BE2C (cell line): ENCODE measurements at regions not wholly inside any gene's neighbourhood (a gene's known extent, or its start where the extent isn't known, plus 50 kb on each side); places are given as distances from the start of the nearest gene placed in this dataset.
"Not testable (repeated sequence)": the region's sequence is repeated elsewhere in the genome, so short reads cannot be mapped to it uniquely, and the experiment has no call there.

ENCODE experiments used
- DNase-seq: peaks from one replicate; pipeline ENCODE4 v3.0.0-alpha.2; 2020
- H3K27me3 ChIP-seq: fragments of 250-450 bp; sonication (Bioruptor Pico); 2 replicates; pipeline ENCODE4 v1.5.1; 2020; ENCODE audit warnings: mild to moderate bottlenecking
- H3K36me3 ChIP-seq: fragments of 250-450 bp; sonication (Bioruptor Pico); 2 replicates; pipeline ENCODE4 v1.5.1; 2020; ENCODE audit warnings: mild to moderate bottlenecking
- H3K4me1 ChIP-seq: fragments of 250-450 bp; sonication (Bioruptor Pico); 2 replicates; pipeline ENCODE4 v1.5.1; 2020
- H3K4me3 ChIP-seq: 2 replicates; pipeline ENCODE4 v1.5.1; 2011; ENCODE audit warnings: low read depth, low read length
- H3K9me3 ChIP-seq: fragments of 250-450 bp; sonication (Bioruptor Pico); 2 replicates; pipeline ENCODE4 v1.5.1; 2020
- TF ChIP-seq, protein P1 (sequence below): IDR thresholded peaks from 2 replicates; pipeline ENCODE4 v1.5.1; 2012; ENCODE audit warnings: mild to moderate bottlenecking, low read depth, low read length

DNA sequence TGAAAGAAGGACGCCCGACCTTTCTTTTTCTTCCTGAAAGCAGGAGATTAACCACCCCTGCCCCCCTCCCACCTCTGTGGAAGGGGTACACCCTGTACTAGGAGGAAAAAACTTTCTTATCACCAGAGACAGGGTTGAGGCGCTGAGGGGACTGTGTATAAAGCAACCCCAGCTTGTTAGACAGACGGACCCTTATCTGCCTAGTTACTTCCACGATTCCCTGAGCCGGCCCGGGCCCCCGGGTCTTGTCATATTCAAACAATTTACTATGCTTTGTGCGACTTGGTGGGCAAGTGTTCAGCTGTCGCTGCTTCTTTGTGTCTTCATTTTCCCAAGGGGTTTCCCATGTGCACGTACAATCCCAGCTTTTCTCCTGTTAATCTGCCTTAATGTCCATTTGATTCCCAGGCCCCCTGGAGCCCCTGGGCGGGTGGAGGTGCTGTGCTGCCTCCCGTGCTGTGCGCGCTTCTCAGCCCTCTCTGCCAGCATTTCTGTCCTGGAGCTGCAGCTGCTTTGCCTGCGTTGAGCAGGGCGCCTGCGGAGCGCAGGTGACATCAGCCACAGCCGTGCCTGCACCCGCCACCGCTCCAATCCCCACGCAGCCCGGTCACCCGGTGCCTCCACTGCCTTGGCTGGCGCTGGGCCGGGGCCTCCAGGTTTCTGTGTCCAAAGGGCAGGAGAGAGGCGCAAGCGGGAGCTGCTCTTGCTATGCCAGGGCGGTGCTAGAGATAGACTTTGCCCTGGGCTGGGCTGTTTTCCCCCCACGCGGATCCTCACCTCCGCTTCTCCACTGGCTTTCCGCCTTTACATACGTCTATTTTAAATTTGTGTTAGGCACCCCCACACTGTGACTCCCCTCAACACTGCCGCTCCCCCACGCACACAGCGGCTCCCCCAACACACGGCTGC, 96.2 kb downstream of the TTLL2 start:
- Histone ChIP-seq H3K36me3 (no peaks in the 10 kb centered on the region), H3K9me3 (no peaks in the 10 kb centered on the region), H3K27me3 (peaks cover 27% of the 10 kb centered on the region), H3K4me3 (peak overlapping the region; percentile 23; the same call in 1 of the 2 replicates), H3K4me1 (no peaks in the 10 kb centered on the region)
- TF ChIP-seq, protein P1, sequence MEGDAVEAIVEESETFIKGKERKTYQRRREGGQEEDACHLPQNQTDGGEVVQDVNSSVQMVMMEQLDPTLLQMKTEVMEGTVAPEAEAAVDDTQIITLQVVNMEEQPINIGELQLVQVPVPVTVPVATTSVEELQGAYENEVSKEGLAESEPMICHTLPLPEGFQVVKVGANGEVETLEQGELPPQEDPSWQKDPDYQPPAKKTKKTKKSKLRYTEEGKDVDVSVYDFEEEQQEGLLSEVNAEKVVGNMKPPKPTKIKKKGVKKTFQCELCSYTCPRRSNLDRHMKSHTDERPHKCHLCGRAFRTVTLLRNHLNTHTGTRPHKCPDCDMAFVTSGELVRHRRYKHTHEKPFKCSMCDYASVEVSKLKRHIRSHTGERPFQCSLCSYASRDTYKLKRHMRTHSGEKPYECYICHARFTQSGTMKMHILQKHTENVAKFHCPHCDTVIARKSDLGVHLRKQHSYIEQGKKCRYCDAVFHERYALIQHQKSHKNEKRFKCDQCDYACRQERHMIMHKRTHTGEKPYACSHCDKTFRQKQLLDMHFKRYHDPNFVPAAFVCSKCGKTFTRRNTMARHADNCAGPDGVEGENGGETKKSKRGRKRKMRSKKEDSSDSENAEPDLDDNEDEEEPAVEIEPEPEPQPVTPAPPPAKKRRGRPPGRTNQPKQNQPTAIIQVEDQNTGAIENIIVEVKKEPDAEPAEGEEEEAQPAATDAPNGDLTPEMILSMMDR: no peak
- DNase-seq: peak; percentile 45

DNA sequence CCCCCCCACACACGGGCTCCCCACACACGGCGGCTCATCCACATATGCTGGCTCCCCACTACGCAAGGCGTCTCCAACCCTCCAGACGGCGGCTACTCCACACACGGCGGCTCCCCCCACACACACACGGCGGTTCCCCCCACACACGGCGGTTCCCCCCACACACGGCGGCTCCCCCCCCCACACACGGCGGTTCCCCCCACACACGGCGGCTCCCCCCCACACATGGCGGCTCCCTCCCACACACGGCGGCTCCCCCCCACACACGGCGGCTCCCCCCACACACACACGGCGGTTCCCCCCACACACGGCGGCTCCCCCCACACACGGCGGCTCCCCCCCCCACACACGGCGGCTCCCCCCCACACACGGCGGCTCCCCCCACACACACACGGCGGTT, 97.1 kb downstream of the TTLL2 start:
- H3K36me3 ChIP-seq, H3K4me3 ChIP-seq, H3K4me1 ChIP-seq, H3K9me3 ChIP-seq, DNase-seq: not testable (repeated sequence)
- H3K27me3 ChIP-seq: peaks cover 27% of the 10 kb centered on the region

DNA sequence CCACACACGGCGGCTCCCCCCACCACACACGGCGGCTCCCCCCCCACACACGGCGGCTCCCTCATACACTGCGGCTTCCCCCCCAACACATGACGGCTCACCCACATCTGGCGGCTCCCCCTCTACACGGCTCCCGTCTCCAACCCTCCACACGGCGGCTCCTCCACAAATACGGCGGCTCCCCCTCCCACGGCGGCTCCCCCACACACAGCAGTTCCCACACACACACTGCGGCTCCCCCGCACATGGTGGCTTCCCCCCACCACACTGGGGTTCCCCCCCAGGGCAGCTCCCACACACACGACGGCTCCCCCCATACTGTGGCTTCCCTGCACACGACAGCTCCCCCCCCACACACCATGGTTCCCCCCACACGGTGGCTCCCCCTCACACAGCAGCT, 98.0 kb downstream of the TTLL2 start:
- TF ChIP-seq, protein P1: no peak
- Histone ChIP-seq H3K36me3 (no peaks in the 10 kb centered on the region), H3K4me1 (no peaks in the 10 kb centered on the region), H3K4me3 (no peak overlapping the region), H3K9me3 (no peaks in the 10 kb centered on the region; the same call in 1 of the 2 replicates), H3K27me3 (peaks cover 24% of the 10 kb centered on the region)
- no peak for DNase-seq

DNA sequence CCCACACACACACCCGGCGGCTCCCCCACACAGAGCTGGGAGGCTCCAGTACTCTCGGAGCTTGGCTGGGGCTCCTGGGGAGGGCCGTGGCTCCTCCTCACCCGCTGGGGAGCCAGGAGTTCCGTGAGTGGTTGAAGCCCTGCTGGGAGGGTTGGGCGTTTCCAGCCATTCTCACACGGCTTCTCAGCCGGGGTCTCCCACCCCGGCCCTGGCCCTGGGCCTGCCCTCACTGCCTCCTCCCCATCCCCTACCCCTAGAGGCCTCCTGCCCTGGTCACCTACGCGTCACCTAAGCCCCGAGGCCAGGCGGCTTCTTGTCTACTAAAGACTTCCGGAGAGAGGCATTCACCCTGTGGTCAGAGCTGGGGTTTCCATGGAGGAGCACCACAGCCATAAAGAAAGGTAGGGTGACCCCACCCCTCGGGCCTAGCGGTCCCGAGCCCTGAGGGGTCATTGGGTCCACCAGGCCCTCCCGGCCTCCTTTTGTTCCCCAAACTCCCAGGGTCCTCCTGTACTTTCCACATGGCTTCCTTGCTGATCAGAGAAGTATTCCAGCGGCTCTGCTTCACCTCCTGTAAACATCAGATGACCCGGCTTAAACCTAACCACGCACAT, 99.3 kb downstream of the TTLL2 start:
- no peaks in the 10 kb centered on the region; the same call in 1 of the 2 replicates for H3K9me3 ChIP-seq

DNA sequence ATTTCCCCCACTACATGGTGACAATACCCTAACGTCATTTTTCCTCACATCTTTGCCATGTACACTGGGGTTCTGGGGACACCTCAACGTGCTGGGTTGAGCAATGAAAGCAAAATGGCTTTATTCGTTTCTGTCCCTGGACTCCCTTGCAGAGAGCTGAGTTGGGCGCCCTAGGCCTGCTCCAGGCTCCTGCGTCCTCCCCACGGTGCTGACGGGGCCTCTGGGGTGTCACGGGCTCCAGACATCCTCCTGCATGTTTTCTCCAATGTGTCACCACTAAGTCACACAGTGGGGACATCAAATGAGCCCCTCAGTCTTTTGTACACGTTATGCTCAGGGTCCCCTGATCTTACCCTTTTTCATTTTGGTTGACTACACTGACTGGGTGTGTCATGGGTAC, 99.8 kb downstream of the TTLL2 start:
- H3K36me3 ChIP-seq: no peaks in the 10 kb centered on the region
- TF ChIP-seq, protein P1: no peak
- H3K4me3 ChIP-seq: no peak overlapping the region
- H3K27me3 ChIP-seq: peaks cover 16% of the 10 kb centered on the region
- no peaks in the 10 kb centered on the region; the same call in 1 of the 2 replicates for H3K9me3 ChIP-seq
- H3K4me1 ChIP-seq: no peaks in the 10 kb centered on the region
- no peak for DNase-seq

More for the DNA sequence above, 99.3 kb downstream of the TTLL2 start:
- H3K4me1 ChIP-seq: no peaks in the 10 kb centered on the region
- TF ChIP-seq, protein P1: no peak
- H3K27me3 ChIP-seq: peaks cover 19% of the 10 kb centered on the region
- DNase-seq: no peak
- no peaks in the 10 kb centered on the region for H3K36me3 ChIP-seq
- no peak overlapping the region for H3K4me3 ChIP-seq

DNA sequence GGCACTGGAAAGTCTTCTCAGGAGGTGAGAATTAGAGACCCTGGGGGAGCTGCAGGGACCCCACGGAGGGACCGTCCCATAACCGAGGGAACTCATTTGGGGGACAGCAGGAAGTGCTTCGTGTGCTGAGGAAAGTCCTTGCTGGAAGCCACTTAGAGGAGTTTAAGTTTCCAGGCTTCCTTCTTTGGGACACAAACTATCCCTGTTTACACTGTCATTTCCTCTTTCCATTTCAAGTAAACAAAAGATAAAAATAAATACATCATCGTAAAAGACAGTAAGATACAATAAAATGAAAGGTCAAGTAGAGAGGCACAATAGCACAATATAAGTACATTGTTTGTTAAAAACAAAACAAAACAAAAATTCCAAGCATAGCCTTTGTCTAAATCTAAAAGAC, 101.2 kb downstream of the TTLL2 start:
- no peaks in the 10 kb centered on the region for H3K36me3 ChIP-seq
- TF ChIP-seq, protein P1: no peak
- peaks cover 3% of the 10 kb centered on the region; the same call in 1 of the 2 replicates for H3K27me3 ChIP-seq
- no peaks in the 10 kb centered on the region; the same call in 1 of the 2 replicates for H3K9me3 ChIP-seq
- no peak overlapping the region for H3K4me3 ChIP-seq
- DNase-seq: no peak
- H3K4me1 ChIP-seq: no peaks in the 10 kb centered on the region
